IMR-90 (cell line): ENCODE measurements at regions not wholly inside any gene's neighbourhood (a gene's known extent, or its start where the extent isn't known, plus 50 kb on each side); places are given as distances from the start of the nearest gene placed in this dataset.

ENCODE experiments used
- ATAC-seq: fragments of 200-7000 bp; cut with Tn5 transposase; 2 replicates; pipeline ENCODE4 v1.9.1; 2020; ENCODE audit warnings: low read depth, mild to moderate bottlenecking, moderate library complexity
- BruUV-seq: library from RNA; stranded (reverse); fragments of 400-500 nt; replicated peaks from 2 replicates; lab custom pipeline; 2021; lab: Mats Ljungman, UMichigan
- CTCF ChIA-PET: fragments of 300-600 bp; formaldehyde crosslinking; extraction: SDS; loops from one replicate; lab custom pipeline; 2021; ENCODE audit warnings: antibody characterized with exemption; lab: Yijun Ruan, JAX
- POLR2A ChIA-PET: fragments of 300-600 bp; sonication (Branson Sonifier 250); formaldehyde crosslinking; loops from one replicate; lab custom pipeline; 2022; ENCODE audit warnings: antibody characterized with exemption; ENCODE audit not compliant: unreplicated experiment; lab: Charles Lee
- DNase-seq: peaks from one replicate; pipeline ENCODE4 v3.0.0; 2013
- H2AFZ ChIP-seq: replicated peaks from 2 replicates; pipeline ENCODE3; 2013; ENCODE audit warnings: low read length, mild to moderate bottlenecking; ENCODE audit not compliant: poor library complexity
- H2AK5ac ChIP-seq: 2 replicates; pipeline ENCODE4 v1.6.1; 2013; ENCODE audit warnings: low read depth, low read length, inconsistent platforms
- H2AK9ac ChIP-seq: replicated peaks from 2 replicates; pipeline ENCODE3; 2013; ENCODE audit warnings: mild to moderate bottlenecking, low read depth, low read length, moderate library complexity; ENCODE audit not compliant: poor library complexity
- H2BK120ac ChIP-seq: 2 replicates; pipeline ENCODE4 v1.6.1; 2013; ENCODE audit warnings: low read depth, low read length, inconsistent platforms
- H2BK15ac ChIP-seq: 3 replicates; pipeline ENCODE4 v1.6.1; 2013; ENCODE audit warnings: low read depth, low read length, inconsistent platforms
- H2BK20ac ChIP-seq: 2 replicates; pipeline ENCODE4 v1.6.1; 2013; ENCODE audit warnings: low read depth, mild to moderate bottlenecking, inconsistent platforms, low read length, moderate library complexity
- H2BK5ac ChIP-seq: 2 replicates; pipeline ENCODE4 v1.6.1; 2013; ENCODE audit warnings: mild to moderate bottlenecking, low read depth, low read length, inconsistent platforms; ENCODE audit not compliant: poor library complexity, severe bottlenecking
- H3K14ac ChIP-seq: replicated peaks from 2 replicates; pipeline ENCODE4 v1.6.1; 2013; ENCODE audit warnings: low read depth, low read length, inconsistent platforms
- H3K18ac ChIP-seq: 2 replicates; pipeline ENCODE4 v1.6.1; 2013; ENCODE audit warnings: low read depth, low read length, control low read depth
- H3K23ac ChIP-seq: 2 replicates; pipeline ENCODE4 v1.6.1; 2013; ENCODE audit warnings: low read depth, low read length, inconsistent platforms
- H3K27ac ChIP-seq: 2 replicates; pipeline ENCODE4 v1.5.1; 2013; ENCODE audit warnings: mild to moderate bottlenecking, control low read depth, low read length; ENCODE audit not compliant: insufficient read depth
- H3K27me3 ChIP-seq: 2 replicates; pipeline ENCODE4 v1.6.1; 2013; ENCODE audit warnings: low read length; ENCODE audit not compliant: control insufficient read depth, insufficient read depth
- H3K36me3 ChIP-seq: 2 replicates; pipeline ENCODE4 v1.6.1; 2013; ENCODE audit warnings: low read length, mixed read lengths; ENCODE audit not compliant: control insufficient read depth, insufficient read depth
- H3K4ac ChIP-seq: 2 replicates; pipeline ENCODE4 v1.6.1; 2013; ENCODE audit warnings: low read depth, low read length, inconsistent platforms
- H3K4me1 ChIP-seq: 2 replicates; pipeline ENCODE4 v1.6.1; 2013; ENCODE audit warnings: low read length, mixed read lengths; ENCODE audit not compliant: control insufficient read depth, insufficient read depth
- H3K4me2 ChIP-seq: 2 replicates; pipeline ENCODE4 v1.6.1; 2013; ENCODE audit warnings: low read depth, mild to moderate bottlenecking, control low read depth, low read length, moderate library complexity
- H3K4me3 ChIP-seq: 2 replicates; pipeline ENCODE4 v1.5.1; 2013; ENCODE audit warnings: low read depth, mild to moderate bottlenecking, control low read depth, low read length, moderate library complexity; ENCODE audit not compliant: insufficient read depth
- H3K56ac ChIP-seq: 2 replicates; pipeline ENCODE4 v1.6.1; 2013; ENCODE audit warnings: low read length, inconsistent platforms; ENCODE audit not compliant: insufficient read depth; ENCODE audit errors: extremely low read depth
- H3K79me1 ChIP-seq, 2 experiments: 2 replicates each; pipeline ENCODE4 v1.6.1; 2013; ENCODE audit warnings: low read length in 2 of 2, inconsistent platforms in 1 of 2, low read depth in 1 of 2
- H3K9ac ChIP-seq: 2 replicates; pipeline ENCODE4 v1.6.1; 2013; ENCODE audit warnings: low read depth, low read length, control low read depth
- H3K9me1 ChIP-seq: 2 replicates; pipeline ENCODE4 v1.6.1; 2013; ENCODE audit warnings: low read length, inconsistent platforms; ENCODE audit not compliant: insufficient read depth
- H3K9me3 ChIP-seq: 2 replicates; pipeline ENCODE4 v1.6.1; 2013; ENCODE audit warnings: low read length; ENCODE audit not compliant: control insufficient read depth, insufficient read depth
- H4K20me1 ChIP-seq: 2 replicates; pipeline ENCODE4 v1.6.1; 2013; ENCODE audit warnings: low read length, inconsistent platforms; ENCODE audit not compliant: insufficient read depth
- H4K5ac ChIP-seq: 2 replicates; pipeline ENCODE4 v1.6.1; 2013; ENCODE audit warnings: mild to moderate bottlenecking, low read depth, low read length, control low read depth
- H4K8ac ChIP-seq, 2 experiments: 2 replicates each; pipeline ENCODE4 v1.6.1; 2013; ENCODE audit warnings: low read depth in 2 of 2, low read length in 2 of 2, control low read depth in 1 of 2, inconsistent platforms in 1 of 2
- H4K91ac ChIP-seq: 2 replicates; pipeline ENCODE4 v1.6.1; 2013; ENCODE audit warnings: low read depth, low read length, inconsistent platforms; ENCODE audit not compliant: insufficient read depth
- FOS ChIP-seq: fragments of 150-350 bp; IDR thresholded peaks from 2 replicates; pipeline ENCODE4 v1.6.1; 2016; ENCODE audit warnings: low read depth, low read length
- RAD21 ChIP-seq: IDR thresholded peaks from 2 replicates; pipeline ENCODE4 v1.6.1; 2012; ENCODE audit warnings: low read length, improper control_type of control experiment
- RFX5 ChIP-seq: IDR thresholded peaks from 2 replicates; pipeline ENCODE4 v1.8.0; 2012; ENCODE audit warnings: low read depth, mild to moderate bottlenecking, low read length, moderate library complexity
- whole genome bisulfite sequencing, 2 experiments: methylation state at CpG; one replicate each; pipeline versions ENCODE4 v1.1.5 to v1.1.7; 2013; ENCODE audit warnings: missing lambda C conversion rate in 2 of 2; ENCODE audit not compliant: insufficient read length in 1 of 2; ENCODE audit errors: extremely low coverage in 2 of 2; 5-methylcytosine and 5-hydroxymethylcytosine counted together
- dilution Hi-C: fragments of 300-500 bp; cut with HindIII; formaldehyde crosslinking; loops from one replicate; pipeline ENCODE4 v1.14.3; 2018; ENCODE audit warnings: low sequenced_read_pairs; ENCODE audit not compliant: unreplicated experiment
- in situ Hi-C: fragments of 300-500 bp; cut with MboI; formaldehyde crosslinking; loops from 3 replicates; pipeline ENCODE4 v1.14.3; 2019; ENCODE audit warnings: low sequenced_read_pairs, inconsistent platforms, mixed read lengths
- intact Hi-C: fragments of 100-400 bp; cut with micrococcal nuclease; formaldehyde crosslinking; loops from 2 replicates; pipeline ENCODE4 v1.10.0; 2022
- TF ChIP-seq, protein P1 (sequence below): conservative IDR thresholded peaks from 2 replicates; pipeline ENCODE4 v1.5.1; 2012; ENCODE audit warnings: mild to moderate bottlenecking, low read depth, low read length, improper control_type of control experiment
- TF ChIP-seq, protein P2 (sequence below): fragments of 150-350 bp; IDR thresholded peaks from 2 replicates; pipeline ENCODE4 v1.6.1; 2016; ENCODE audit warnings: low read depth, mild to moderate bottlenecking, low read length, moderate library complexity, borderline replicate concordance

DNA sequence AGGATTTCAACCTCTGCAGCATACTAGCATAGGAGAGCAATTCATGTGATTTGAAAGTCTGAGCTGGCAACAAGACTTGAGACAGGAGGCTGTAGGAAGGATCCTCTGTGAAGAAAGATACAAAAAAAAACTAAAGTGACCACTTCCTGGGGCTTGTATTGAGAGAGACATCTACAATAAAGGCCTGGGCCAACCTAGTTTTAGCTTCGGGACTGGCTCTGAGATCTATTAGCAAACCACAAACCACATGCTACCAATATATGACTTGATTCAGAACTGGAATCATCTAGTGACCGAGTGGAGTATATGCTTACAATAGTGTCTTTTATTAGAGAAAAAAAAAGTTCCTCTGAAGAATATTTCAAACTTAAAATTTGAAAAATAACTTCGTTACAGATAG, 1448.9 kb upstream of the CDH6 start:
- TF ChIP-seq, protein P1, sequence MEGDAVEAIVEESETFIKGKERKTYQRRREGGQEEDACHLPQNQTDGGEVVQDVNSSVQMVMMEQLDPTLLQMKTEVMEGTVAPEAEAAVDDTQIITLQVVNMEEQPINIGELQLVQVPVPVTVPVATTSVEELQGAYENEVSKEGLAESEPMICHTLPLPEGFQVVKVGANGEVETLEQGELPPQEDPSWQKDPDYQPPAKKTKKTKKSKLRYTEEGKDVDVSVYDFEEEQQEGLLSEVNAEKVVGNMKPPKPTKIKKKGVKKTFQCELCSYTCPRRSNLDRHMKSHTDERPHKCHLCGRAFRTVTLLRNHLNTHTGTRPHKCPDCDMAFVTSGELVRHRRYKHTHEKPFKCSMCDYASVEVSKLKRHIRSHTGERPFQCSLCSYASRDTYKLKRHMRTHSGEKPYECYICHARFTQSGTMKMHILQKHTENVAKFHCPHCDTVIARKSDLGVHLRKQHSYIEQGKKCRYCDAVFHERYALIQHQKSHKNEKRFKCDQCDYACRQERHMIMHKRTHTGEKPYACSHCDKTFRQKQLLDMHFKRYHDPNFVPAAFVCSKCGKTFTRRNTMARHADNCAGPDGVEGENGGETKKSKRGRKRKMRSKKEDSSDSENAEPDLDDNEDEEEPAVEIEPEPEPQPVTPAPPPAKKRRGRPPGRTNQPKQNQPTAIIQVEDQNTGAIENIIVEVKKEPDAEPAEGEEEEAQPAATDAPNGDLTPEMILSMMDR: no peak
- TF ChIP-seq RFX5: no peak
- no peak for TF ChIP-seq FOS
- TF ChIP-seq RAD21: no peak
- TF ChIP-seq, protein P2, sequence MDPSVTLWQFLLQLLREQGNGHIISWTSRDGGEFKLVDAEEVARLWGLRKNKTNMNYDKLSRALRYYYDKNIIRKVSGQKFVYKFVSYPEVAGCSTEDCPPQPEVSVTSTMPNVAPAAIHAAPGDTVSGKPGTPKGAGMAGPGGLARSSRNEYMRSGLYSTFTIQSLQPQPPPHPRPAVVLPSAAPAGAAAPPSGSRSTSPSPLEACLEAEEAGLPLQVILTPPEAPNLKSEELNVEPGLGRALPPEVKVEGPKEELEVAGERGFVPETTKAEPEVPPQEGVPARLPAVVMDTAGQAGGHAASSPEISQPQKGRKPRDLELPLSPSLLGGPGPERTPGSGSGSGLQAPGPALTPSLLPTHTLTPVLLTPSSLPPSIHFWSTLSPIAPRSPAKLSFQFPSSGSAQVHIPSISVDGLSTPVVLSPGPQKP: no peak
- H3K14ac ChIP-seq: no peak overlapping the region
- DNase-seq (no peak), ATAC-seq (no peak)
- H3K79me1 ChIP-seq: no peaks in the 10 kb centered on the region
- H3K4me2 ChIP-seq: no peak overlapping the region
- no peaks in the 10 kb centered on the region for H4K20me1 ChIP-seq
- H3K27me3 ChIP-seq: no peaks in the 10 kb centered on the region
- H2AK5ac ChIP-seq: no peak overlapping the region
- H3K27ac ChIP-seq: no peak overlapping the region
- no peaks in the 10 kb centered on the region for H3K9me1 ChIP-seq
- H4K5ac ChIP-seq: no peak overlapping the region
- no peaks in the 10 kb centered on the region for H3K36me3 ChIP-seq
- no peak overlapping the region for H4K8ac ChIP-seq
- H2AK9ac ChIP-seq: no peak overlapping the region
- no peak overlapping the region for H3K56ac ChIP-seq
- POLR2A ChIA-PET: no interaction called here
- CTCF ChIA-PET: no interaction called here
- no peak overlapping the region for H3K18ac ChIP-seq
- in situ Hi-C loops: no loop called here
- dilution Hi-C loops: no loop called here
- peaks cover 1% of the 10 kb centered on the region; the same call in 1 of the 2 replicates for H3K9me3 ChIP-seq
- H3K4me1 ChIP-seq: no peaks in the 10 kb centered on the region
- no peak overlapping the region for H4K91ac ChIP-seq
- H3K9ac ChIP-seq: no peak overlapping the region
- no peak overlapping the region for H2BK20ac ChIP-seq
- no peak overlapping the region for H2AFZ ChIP-seq
- no peak overlapping the region for H2BK5ac ChIP-seq
- H3K23ac ChIP-seq: no peak overlapping the region
- no peak overlapping the region for H3K4me3 ChIP-seq
- no CpG with 5 or more reads among the region's 3 CpGs for WGBS, 2 experiments
- intact Hi-C loops: no loop called here
- H3K4ac ChIP-seq: no peak overlapping the region
- no peak overlapping the region for H2BK15ac ChIP-seq
- H2BK120ac ChIP-seq: no peak overlapping the region
- BruUV-seq: no TSS peak
